SK-N-SH (cell line): ENCODE measurements at regions not wholly inside any gene's neighbourhood (a gene's known extent, or its start where the extent isn't known, plus 50 kb on each side); places are given as distances from the start of the nearest gene placed in this dataset.

Source experiments
- CTCF ChIA-PET: fragments of 300-600, 350-600 bp; formaldehyde crosslinking; extraction: SDS; loops from one replicate; lab custom pipeline; 2021; lab: Yijun Ruan, JAX
- POLR2A ChIA-PET: fragments of 350-600 bp; sonication (Branson Sonifier 250); formaldehyde crosslinking; extraction: SDS; loops from one replicate; lab custom pipeline; 2020; ENCODE audit warnings: antibody characterized with exemption, inconsistent platforms; lab: Yijun Ruan, JAX
- DNase-seq: peaks from one replicate; pipeline ENCODE4 v3.0.0; 2012
- H2AFZ ChIP-seq: fragments of 200-600 bp; sonication (generic); 2 replicates; pipeline ENCODE4 v1.8.1; 2016; ENCODE audit warnings: antibody characterized with exemption, mild to moderate bottlenecking, low read depth
- H3F3A ChIP-seq: fragments of 200-600 bp; sonication (generic); replicated peaks from 2 replicates; pipeline ENCODE3; 2016; ENCODE audit warnings: antibody characterized with exemption, mild to moderate bottlenecking; ENCODE audit not compliant: insufficient read depth
- H3K27ac ChIP-seq, 2 experiments: fragments of 200-500 bp in 1 of 2; fragments of 200-600 bp in 1 of 2; sonication (Bioruptor generic) in 1 of 2; sonication (generic), shearing (Covaris generic) in 1 of 2; 2 replicates each; pipeline versions ENCODE4 v1.5.1 to v1.6.1; 2014 to 2016; ENCODE audit warnings: low read depth in 2 of 2, inconsistent platforms in 1 of 2, low read length in 1 of 2, mild to moderate bottlenecking in 1 of 2, mixed read lengths in 1 of 2
- H3K27me3 ChIP-seq: fragments of 200-600 bp; sonication (generic), shearing (Covaris generic); 2 replicates; pipeline ENCODE4 v1.6.1; 2016; ENCODE audit warnings: mixed run types; ENCODE audit not compliant: insufficient read depth
- H3K36me3 ChIP-seq, 2 experiments: fragments of 200-500 bp in 1 of 2; fragments of 200-600 bp in 1 of 2; sonication (Bioruptor generic) in 1 of 2; sonication (generic) in 1 of 2; replicated peaks in 1 of 2; 2 replicates each; pipeline versions ENCODE3 to v1.5.1; 2014 to 2016; ENCODE audit warnings: low read length in 1 of 2, mild to moderate bottlenecking in 1 of 2; ENCODE audit not compliant: insufficient read depth in 2 of 2, control insufficient read depth in 1 of 2
- H3K4me1 ChIP-seq, 2 experiments: fragments of 200-500 bp in 1 of 2; fragments of 200-600 bp in 1 of 2; sonication (Bioruptor generic) in 1 of 2; sonication (generic), shearing (Covaris generic) in 1 of 2; 2 replicates each; pipeline versions ENCODE4 v1.5.1 to v1.6.1; 2014 to 2016; ENCODE audit warnings: low read depth in 1 of 2, low read length in 1 of 2, mixed run types in 1 of 2; ENCODE audit not compliant: insufficient read depth in 2 of 2, control insufficient read depth in 1 of 2
- H3K4me2 ChIP-seq: fragments of 200-600 bp; sonication (generic), shearing (Covaris generic); 2 replicates; pipeline ENCODE4 v1.6.1; 2017; ENCODE audit warnings: mixed run types
- H3K4me3 ChIP-seq, 2 experiments: fragments of 200-500 bp in 1 of 2; fragments of 200-600 bp in 1 of 2; sonication (Bioruptor generic) in 1 of 2; sonication (generic), shearing (Covaris generic) in 1 of 2; 2 replicates each; pipeline versions ENCODE4 v1.5.1 to v1.8.1; 2014 to 2016; ENCODE audit warnings: low read depth in 2 of 2, inconsistent platforms in 1 of 2, low read length in 1 of 2, mild to moderate bottlenecking in 1 of 2, mixed read lengths in 1 of 2, moderate library complexity in 1 of 2
- H3K79me2 ChIP-seq: fragments of 200-600 bp; sonication (generic); 2 replicates; pipeline ENCODE4 v1.8.1; 2017; ENCODE audit warnings: mild to moderate bottlenecking; ENCODE audit not compliant: insufficient read depth
- H3K9ac ChIP-seq: fragments of 200-600 bp; sonication (generic); 2 replicates; pipeline ENCODE4 v1.6.1; 2017; ENCODE audit warnings: mixed run types
- H3K9me2 ChIP-seq: fragments of 200-600 bp; sonication (generic); 2 replicates; pipeline ENCODE4 v1.6.1; 2017; ENCODE audit warnings: mixed run types
- H3K9me3 ChIP-seq: fragments of 200-600 bp; sonication (generic); 2 replicates; pipeline ENCODE4 v1.6.1; 2017; ENCODE audit warnings: mixed run types, mild to moderate bottlenecking, moderate library complexity
- H4K20me1 ChIP-seq: fragments of 200-600 bp; sonication (generic); 2 replicates; pipeline ENCODE4 v1.6.1; 2017; ENCODE audit warnings: mild to moderate bottlenecking, mixed run types; ENCODE audit not compliant: insufficient read depth
- EZH2phosphoT487 ChIP-seq: fragments of 200-600 bp; sonication (generic); IDR thresholded peaks from 2 replicates; pipeline ENCODE4 v1.6.1; 2017; ENCODE audit warnings: low read depth, mixed run types, mild to moderate bottlenecking, antibody characterized with exemption, moderate library complexity, borderline replicate concordance
- FOSL2 ChIP-seq: IDR thresholded peaks from 2 replicates; pipeline ENCODE4 v1.4.0; 2012; ENCODE audit warnings: low read depth, mild to moderate bottlenecking, moderate library complexity, borderline replicate concordance
- FOXM1 ChIP-seq: IDR thresholded peaks from 2 replicates; pipeline ENCODE4 v1.4.0; 2012; ENCODE audit warnings: low read depth, mild to moderate bottlenecking
- GABPA ChIP-seq: IDR thresholded peaks from 2 replicates; pipeline ENCODE4 v1.4.0; 2012; ENCODE audit warnings: low read depth, mild to moderate bottlenecking
- MXI1 ChIP-seq: IDR thresholded peaks from 2 replicates; pipeline ENCODE4 v1.6.1; 2012; ENCODE audit warnings: mild to moderate bottlenecking, low read depth, low read length, improper control_type of control experiment
- NRF1 ChIP-seq: IDR thresholded peaks from 2 replicates; pipeline ENCODE4 v1.6.1; 2012; ENCODE audit warnings: low read depth, mild to moderate bottlenecking, low read length
- RCOR1 ChIP-seq: fragments of 150-350 bp; IDR thresholded peaks from 2 replicates; pipeline ENCODE4 v1.6.1; 2017; ENCODE audit warnings: antibody characterized with exemption, low read length
- RFX5 ChIP-seq: IDR thresholded peaks from 2 replicates; pipeline ENCODE4 v1.6.1; 2012; ENCODE audit warnings: mild to moderate bottlenecking, improper control_type of control experiment, low read length
- TAF1 ChIP-seq: IDR thresholded peaks from 2 replicates; pipeline ENCODE4 v1.6.1; 2012; ENCODE audit warnings: low read depth, mild to moderate bottlenecking, low read length, moderate library complexity, borderline replicate concordance
- TCF12 ChIP-seq: IDR thresholded peaks from 2 replicates; pipeline ENCODE4 v1.4.0; 2012
- TEAD4 ChIP-seq: IDR thresholded peaks from 2 replicates; pipeline ENCODE4 v1.4.0; 2012; ENCODE audit warnings: mild to moderate bottlenecking, borderline replicate concordance; ENCODE audit not compliant: insufficient read depth
- YY1 ChIP-seq: IDR thresholded peaks from 2 replicates; pipeline ENCODE4 v1.4.0; 2012; ENCODE audit warnings: low read depth, mild to moderate bottlenecking
- WGBS: methylation state at CpG from one replicate; pipeline ENCODE4 v1.1.6; 2017; ENCODE audit warnings: low lambda C conversion rate; 5-methylcytosine and 5-hydroxymethylcytosine counted together
- TF ChIP-seq, protein P1 (sequence below): fragments of 150-350 bp; IDR thresholded peaks from 2 replicates; pipeline ENCODE4 v1.6.1; 2017; ENCODE audit warnings: antibody characterized with exemption, low read length, low read depth, borderline replicate concordance
- TF ChIP-seq, protein P2 (sequence below): IDR thresholded peaks from 2 replicates; pipeline ENCODE4 v1.4.0; 2012; ENCODE audit warnings: low read depth
- TF ChIP-seq, protein P3 (sequence below): fragments of 150-350 bp; IDR thresholded peaks from 2 replicates; pipeline ENCODE4 v1.6.1; 2016; ENCODE audit warnings: mild to moderate bottlenecking, low read depth, low read length
- TF ChIP-seq, protein P4 (sequence below): IDR thresholded peaks from 2 replicates; pipeline ENCODE4 v1.6.1; 2012; ENCODE audit warnings: mild to moderate bottlenecking, low read depth, low read length, moderate library complexity
- TF ChIP-seq, protein P5 (sequence below): IDR thresholded peaks from 2 replicates; pipeline ENCODE4 v1.4.0; 2012; ENCODE audit warnings: low read depth, borderline replicate concordance
- TF ChIP-seq, protein P6 (sequence below): IDR thresholded peaks from 2 replicates; pipeline ENCODE4; 2012

DNA sequence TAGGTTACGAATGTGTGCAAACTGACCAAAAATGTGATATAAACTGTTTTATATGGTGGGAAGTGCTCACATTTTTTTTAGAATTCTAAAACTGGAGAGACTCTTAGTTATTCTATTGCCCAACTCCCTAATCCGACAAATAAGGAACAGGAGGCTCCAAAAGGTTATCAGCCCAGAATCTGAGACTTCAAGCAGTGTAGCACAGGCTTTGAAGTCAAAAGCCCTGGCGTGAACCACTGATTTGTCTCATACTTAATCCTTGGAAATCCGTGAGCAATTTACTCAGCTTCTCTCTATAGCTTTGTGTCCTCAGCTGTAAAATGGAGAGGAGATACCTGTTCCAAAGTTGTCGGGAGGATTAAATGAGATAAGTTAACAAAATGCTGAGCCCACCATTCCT lies 368.8 kb upstream of the SASH1 start:
- POLR2A ChIA-PET, result no interaction called here
- 24% methylated on average over 5 of the region's 5 CpGs for WGBS
- Histone ChIP-seq H3K36me3 (no peaks in the 10 kb centered on the region), H3K4me3 (no peak overlapping the region), H2AFZ (no peak overlapping the region), H3K27me3 (no peaks in the 10 kb centered on the region), H3K9ac (no peak overlapping the region), H4K20me1 (no peaks in the 10 kb centered on the region), H3K79me2 (no peaks in the 10 kb centered on the region), H3K4me2 (no peak overlapping the region), H3K9me2 (no peaks in the 10 kb centered on the region), H3K4me1 (no peaks in the 10 kb centered on the region), H3K9me3 (no peaks in the 10 kb centered on the region), H3F3A (no peaks in the 10 kb centered on the region), H3K27ac (no peak overlapping the region)
- no peak for DNase-seq
- TF ChIP-seq TCF12 (no peak), NRF1 (no peak), GABPA (no peak), RCOR1 (no peak), MXI1 (no peak), EZH2phosphoT487 (no peak), YY1 (no peak), FOXM1 (no peak), TEAD4 (no peak), TAF1 (no peak), RFX5 (no peak), FOSL2 (no peak)
- TF ChIP-seq, protein P1, sequence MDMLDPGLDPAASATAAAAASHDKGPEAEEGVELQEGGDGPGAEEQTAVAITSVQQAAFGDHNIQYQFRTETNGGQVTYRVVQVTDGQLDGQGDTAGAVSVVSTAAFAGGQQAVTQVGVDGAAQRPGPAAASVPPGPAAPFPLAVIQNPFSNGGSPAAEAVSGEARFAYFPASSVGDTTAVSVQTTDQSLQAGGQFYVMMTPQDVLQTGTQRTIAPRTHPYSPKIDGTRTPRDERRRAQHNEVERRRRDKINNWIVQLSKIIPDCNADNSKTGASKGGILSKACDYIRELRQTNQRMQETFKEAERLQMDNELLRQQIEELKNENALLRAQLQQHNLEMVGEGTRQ, result no peak
- TF ChIP-seq, protein P2, sequence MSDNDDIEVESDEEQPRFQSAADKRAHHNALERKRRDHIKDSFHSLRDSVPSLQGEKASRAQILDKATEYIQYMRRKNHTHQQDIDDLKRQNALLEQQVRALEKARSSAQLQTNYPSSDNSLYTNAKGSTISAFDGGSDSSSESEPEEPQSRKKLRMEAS, result no peak
- TF ChIP-seq, protein P3, sequence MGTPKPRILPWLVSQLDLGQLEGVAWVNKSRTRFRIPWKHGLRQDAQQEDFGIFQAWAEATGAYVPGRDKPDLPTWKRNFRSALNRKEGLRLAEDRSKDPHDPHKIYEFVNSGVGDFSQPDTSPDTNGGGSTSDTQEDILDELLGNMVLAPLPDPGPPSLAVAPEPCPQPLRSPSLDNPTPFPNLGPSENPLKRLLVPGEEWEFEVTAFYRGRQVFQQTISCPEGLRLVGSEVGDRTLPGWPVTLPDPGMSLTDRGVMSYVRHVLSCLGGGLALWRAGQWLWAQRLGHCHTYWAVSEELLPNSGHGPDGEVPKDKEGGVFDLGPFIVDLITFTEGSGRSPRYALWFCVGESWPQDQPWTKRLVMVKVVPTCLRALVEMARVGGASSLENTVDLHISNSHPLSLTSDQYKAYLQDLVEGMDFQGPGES, result no peak
- TF ChIP-seq, protein P4, sequence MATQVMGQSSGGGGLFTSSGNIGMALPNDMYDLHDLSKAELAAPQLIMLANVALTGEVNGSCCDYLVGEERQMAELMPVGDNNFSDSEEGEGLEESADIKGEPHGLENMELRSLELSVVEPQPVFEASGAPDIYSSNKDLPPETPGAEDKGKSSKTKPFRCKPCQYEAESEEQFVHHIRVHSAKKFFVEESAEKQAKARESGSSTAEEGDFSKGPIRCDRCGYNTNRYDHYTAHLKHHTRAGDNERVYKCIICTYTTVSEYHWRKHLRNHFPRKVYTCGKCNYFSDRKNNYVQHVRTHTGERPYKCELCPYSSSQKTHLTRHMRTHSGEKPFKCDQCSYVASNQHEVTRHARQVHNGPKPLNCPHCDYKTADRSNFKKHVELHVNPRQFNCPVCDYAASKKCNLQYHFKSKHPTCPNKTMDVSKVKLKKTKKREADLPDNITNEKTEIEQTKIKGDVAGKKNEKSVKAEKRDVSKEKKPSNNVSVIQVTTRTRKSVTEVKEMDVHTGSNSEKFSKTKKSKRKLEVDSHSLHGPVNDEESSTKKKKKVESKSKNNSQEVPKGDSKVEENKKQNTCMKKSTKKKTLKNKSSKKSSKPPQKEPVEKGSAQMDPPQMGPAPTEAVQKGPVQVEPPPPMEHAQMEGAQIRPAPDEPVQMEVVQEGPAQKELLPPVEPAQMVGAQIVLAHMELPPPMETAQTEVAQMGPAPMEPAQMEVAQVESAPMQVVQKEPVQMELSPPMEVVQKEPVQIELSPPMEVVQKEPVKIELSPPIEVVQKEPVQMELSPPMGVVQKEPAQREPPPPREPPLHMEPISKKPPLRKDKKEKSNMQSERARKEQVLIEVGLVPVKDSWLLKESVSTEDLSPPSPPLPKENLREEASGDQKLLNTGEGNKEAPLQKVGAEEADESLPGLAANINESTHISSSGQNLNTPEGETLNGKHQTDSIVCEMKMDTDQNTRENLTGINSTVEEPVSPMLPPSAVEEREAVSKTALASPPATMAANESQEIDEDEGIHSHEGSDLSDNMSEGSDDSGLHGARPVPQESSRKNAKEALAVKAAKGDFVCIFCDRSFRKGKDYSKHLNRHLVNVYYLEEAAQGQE, result no peak
- TF ChIP-seq, protein P5, sequence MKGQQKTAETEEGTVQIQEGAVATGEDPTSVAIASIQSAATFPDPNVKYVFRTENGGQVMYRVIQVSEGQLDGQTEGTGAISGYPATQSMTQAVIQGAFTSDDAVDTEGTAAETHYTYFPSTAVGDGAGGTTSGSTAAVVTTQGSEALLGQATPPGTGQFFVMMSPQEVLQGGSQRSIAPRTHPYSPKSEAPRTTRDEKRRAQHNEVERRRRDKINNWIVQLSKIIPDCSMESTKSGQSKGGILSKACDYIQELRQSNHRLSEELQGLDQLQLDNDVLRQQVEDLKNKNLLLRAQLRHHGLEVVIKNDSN, result no peak
- TF ChIP-seq, protein P6, sequence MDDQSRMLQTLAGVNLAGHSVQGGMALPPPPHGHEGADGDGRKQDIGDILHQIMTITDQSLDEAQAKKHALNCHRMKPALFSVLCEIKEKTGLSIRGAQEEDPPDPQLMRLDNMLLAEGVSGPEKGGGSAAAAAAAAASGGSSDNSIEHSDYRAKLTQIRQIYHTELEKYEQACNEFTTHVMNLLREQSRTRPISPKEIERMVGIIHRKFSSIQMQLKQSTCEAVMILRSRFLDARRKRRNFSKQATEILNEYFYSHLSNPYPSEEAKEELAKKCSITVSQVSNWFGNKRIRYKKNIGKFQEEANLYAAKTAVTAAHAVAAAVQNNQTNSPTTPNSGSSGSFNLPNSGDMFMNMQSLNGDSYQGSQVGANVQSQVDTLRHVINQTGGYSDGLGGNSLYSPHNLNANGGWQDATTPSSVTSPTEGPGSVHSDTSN, result no peak
- CTCF ChIA-PET, result no interaction called here
